HG03432 (cell line): ENCODE measurements at regions not wholly inside any gene's neighbourhood (a gene's known extent, or its start where the extent isn't known, plus 50 kb on each side); places are given as distances from the start of the nearest gene placed in this dataset.
"Not testable (repeated sequence)": the region's sequence is repeated elsewhere in the genome, so short reads cannot be mapped to it uniquely, and the experiment has no call there.

Experiments used
- ATAC-seq: cut with Tn5 transposase; IDR thresholded peaks from one replicate; pipeline ENCODE4 v1.9.1; 2021; ENCODE audit warnings: mild to moderate bottlenecking, moderate library complexity; ENCODE audit not compliant: unreplicated experiment

DNA sequence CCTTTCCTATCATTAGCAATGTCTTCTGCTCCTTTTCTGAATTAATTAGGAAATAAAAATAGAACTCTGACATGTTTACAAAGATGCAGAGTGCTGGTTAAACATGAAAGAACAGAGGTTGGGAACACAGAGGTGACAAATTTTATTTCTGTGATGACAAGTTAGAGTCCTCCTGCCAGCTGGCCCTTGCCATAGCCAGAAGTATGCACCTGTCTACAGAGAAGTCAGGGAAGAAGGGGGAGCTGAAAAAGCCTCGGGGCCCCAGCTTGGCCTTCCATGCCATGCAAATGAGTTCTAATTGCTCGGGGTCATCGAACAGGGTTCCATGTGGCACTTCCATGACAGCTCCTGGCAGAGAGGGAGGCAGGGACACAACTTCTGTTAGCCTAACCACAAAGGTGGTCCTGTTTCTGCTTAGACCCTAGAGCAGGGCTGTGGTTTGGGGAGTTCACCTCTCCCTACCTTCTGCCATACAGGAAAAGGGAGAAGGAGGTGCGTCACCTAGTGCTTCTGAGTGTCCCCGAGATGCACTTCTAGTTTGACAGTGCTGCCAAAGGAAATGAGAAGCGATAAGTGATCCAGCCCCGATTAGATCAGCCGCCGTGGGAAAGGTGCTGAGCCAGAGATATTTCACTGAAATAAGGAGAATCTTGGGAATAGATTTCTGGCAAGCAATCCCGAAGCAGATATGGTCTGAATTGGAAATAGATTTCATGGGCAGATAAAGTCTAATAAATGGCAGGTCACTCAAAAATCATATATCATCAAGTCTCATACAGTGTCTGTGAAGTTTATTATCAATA lies 155.8 kb upstream of the FOXN3 start:
- no peak for ATAC-seq

DNA sequence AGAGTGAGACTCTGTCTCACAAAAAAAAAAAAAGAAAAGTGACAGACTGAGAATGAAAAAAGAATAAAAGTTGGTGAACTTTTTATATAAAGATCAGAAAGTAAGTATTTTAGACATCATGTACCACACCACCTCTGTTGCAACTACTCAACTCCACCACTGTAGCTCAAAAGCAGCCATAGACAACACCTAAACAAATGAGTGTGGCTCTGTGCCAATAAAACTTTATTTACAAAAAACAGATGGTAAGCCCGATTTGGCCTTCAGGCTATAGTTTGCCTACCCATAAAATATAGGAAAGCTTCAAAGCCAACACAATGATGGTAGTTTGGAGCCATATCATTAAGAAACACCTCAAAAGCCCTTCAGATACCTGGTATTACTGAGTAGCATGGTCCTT lies 154.5 kb upstream of the FOXN3 start:
- no peak for ATAC-seq

DNA sequence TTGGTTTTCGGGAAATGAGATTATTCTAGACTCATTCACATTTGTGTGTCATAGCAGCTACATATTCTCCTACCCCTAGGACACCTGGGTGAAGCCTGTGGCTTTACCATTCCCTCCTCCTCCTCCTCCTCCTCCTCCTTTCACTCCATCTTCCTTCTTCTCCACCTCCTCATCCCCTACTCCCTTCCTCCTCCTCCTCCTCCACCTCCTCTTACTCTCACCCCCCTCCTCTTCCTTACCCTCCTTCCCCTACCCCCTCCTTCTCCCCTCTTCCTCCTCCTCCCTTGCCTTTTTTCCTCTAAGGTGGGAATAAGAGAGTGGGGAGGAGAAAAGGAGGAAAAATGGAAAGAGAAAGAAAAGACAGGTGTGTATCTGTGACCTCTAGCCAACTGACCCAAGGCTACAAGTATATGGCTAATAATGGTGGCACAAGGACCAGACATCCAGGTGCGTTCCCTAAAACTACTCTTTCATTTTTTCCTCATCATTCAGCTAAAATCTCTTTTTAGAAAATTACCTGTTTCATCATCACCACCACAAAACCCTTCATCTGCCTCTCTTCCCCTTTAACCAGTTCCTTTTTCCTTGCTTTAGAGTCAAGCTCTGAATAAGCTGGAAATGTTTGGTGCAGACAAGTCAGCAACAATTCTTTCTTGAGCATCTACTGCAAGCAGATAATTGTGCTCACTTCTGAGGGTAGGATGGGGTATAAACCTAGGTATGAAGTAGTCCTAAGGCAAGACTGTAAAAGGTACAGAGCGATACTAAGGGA lies 149.8 kb upstream of the FOXN3 start:
- ATAC-seq: no peak

DNA sequence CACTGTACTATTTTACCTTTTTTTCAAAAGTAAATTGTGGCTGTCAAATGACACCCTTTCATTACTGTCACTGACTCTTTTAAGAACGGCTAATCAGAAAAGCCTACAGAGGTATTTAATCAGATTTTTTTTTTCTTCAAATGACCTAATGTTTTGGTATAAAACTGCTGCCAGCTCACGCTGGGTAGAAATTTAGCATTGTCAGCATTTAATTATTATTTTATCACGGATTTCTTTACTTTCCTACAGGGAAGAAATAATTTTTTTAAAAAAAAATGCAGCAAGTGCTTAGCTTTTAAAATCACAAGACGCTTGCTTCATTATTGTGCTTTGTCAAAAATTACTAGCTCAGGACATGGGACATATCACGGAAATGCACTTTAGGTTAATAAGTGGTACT lies 149.1 kb upstream of the FOXN3 start:
- no peak for ATAC-seq

DNA sequence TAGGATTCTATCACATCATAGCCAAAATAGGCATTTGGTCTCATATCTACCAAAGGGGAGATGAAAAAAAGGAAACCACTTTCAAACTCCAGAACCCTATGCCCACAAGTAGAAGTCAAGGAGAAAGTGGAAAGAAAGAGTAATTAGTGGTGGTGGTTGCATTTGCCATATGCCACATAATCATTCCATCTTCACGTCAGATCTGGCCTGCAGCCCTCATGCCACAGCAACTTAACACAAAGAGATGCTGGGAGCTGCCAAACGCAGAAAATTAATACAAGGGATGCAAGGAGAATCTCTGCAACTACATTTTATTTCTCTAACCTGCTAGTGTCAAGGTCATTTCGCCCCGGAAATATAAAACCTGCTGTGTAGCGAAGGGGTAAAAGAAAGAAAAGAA lies 148.6 kb upstream of the FOXN3 start:
- ATAC-seq: no peak

DNA sequence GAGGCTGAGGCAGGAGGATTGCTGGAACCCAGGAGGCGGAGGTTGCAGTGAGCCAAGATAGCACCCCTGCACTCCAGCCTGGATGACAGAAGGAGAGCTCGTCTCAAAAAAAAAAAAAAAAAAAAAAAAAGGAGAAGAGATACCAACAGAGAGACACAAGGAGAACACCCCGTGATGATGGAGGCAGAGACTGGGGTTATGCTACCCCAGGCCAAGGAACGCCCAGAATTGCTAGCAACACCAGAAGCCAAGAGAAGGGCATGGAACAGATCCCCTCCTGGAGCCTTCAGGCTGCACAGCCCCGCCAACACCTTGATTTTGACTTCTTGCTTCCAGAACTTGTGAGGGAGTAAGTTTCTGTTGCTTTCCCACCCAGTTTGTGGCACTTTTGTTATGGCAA lies 148.0 kb upstream of the FOXN3 start:
- no peak for ATAC-seq

DNA sequence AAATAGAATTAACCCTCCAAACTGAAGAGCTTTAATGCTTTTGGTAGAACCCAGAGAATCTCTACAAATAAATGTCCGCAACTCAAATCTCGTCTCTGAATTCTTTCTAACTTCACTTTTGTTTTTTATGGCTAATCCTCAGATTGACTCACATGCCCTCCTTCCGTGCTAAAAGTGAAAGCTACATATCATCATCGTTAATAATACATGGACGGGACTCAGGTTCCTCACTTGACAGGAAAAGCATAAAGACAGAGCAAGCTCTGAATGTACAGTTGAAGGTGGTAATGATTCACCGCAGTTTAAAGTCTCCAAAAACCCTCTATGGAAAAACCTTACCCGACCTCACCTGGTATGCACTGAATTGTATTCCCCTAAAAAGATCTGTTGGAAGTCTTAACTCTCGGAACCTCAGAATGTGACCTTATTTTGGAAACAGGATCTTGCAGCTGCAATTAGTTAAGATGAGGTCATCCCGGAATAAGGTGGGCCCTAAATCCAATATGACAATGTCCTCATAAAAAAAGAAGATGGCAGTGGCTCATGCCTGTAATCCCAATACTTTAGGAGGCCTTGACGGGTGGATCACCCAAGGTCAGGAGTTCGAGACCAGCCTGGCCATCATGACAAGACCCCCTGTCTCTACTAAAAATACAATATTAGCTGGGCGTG lies 147.4 kb upstream of the FOXN3 start:
- no peak for ATAC-seq

DNA sequence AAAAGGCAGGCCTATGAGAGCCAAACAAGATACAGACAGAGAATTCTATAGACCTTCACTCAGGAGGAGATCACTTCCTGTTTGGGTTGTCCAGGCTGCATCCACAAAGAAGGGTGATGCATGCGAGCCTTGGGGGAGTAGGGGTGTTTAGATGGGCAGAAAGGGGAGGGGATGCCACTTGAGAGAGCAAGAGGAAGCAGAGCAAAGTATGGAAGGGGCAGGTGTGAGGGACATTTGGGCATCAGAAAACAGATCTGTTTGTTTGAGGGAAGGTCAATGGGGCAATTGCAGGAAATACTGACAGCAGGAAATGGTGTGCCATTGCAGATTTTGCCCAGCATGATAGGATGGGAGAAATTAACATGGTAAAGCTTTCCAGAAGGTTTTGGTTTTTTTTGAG lies 146.4 kb upstream of the FOXN3 start:
- ATAC-seq: no peak

DNA sequence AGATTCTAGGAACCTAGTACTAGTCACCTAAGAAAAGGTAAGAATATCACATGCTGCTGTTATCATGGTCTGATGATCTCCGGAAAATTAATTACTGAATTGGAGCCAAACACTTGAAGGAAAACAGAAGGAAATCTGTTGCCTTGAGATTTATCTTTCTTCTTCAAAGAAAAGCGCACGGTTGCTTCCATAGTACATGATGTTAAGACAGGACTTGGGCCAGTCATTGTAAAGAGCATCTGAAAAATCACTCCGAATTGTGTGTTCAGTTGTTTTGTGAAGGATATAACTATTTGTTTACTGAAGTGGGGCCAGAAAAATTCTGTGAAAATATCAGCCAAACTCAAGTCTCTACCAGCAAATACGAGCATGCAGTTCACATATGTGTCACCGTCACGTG lies 134.9 kb upstream of the FOXN3 start:
- ATAC-seq: no peak

DNA sequence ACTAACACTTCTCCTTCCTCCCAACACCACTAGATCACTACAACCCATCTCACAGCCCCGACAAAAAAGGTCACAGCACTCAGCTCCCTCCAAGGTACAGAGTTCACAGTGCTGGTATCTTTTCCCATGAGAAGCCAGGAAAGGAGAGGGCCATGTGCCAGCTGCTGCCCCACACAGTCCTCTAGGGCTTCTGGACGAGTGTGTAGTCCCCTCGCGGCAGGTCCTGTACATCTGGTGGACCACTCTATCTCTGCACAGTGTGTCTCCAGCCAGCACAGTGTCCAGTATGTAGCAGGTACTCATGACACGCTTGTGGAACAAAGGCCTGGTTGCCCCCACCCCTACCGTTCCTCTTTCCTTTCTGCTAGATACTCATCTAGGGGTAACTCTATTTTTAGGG lies 134.4 kb upstream of the FOXN3 start:
- ATAC-seq: no peak

DNA sequence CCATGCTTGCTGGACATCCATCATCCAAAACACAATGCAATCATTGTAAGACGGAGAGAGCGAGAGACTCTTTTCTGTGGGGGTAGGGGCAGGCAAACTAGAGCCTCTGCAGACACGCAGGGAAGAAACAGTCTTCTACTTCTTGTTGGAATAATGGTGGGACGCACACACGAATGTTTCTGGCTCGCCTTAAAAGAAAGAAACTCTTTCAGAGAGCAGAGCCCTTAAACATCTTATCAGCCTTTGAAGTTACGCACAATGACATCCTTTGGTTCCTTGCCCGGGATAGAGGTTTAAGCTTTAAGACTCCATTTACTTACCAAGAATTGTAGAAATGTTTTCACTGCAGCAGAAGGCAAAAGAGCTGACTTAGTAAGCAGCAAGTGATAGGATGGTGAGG lies 133.8 kb upstream of the FOXN3 start:
- no peak for ATAC-seq

DNA sequence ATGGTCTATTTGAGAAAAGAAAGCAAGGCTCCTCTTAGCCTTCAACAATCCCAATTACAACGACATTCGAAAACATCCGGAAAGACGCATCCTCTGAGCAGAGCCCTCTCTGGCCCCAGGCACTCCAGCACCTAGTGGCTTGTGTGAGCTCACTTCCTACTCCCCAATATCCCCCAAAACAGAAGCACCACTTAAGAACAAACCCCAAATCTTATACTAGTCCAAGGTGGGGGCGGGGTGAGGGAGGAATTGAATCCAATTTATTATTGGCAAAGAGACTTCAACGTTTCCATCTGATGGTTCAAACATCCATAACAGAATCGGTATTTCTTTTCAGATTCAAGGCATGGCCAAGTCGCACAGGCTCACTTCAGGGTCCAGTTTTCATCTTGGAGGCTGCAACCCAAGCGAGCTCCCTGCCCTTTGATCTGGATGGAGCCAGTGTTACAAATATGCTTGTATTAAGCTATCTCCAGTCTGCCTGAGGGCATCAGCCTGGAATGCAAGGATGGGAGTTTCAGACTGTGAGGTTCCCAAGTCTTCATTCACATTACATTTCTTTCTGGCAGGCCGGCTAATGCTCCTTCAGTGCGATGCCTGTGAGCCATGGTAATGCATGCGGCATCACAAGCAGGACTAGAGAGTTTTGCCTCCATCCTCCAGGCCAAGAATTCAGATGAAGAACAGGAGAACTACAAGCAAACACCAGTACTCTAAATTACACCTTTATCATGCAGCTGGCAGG lies 132.5 kb upstream of the FOXN3 start:
- ATAC-seq: no peak

DNA sequence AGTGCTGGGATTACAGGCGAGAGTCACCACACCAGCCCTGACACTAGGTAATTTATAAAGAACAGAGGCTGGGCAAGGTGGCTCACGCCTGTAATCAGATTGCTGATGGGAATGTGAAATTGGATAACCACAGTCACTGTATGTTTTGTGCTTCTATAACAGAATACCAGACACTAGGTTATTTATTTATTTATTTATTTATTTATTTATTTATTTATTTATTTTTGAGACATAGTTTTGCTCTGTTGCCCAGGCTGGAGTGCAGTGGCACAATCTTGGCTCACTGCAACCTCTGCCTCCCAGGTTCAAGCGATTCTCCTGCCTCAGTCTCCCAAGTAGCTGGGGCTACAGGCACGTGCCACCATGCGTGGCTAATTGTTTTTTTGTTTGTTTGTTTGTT lies 130.0 kb upstream of the FOXN3 start:
- not testable (repeated sequence) for ATAC-seq

DNA sequence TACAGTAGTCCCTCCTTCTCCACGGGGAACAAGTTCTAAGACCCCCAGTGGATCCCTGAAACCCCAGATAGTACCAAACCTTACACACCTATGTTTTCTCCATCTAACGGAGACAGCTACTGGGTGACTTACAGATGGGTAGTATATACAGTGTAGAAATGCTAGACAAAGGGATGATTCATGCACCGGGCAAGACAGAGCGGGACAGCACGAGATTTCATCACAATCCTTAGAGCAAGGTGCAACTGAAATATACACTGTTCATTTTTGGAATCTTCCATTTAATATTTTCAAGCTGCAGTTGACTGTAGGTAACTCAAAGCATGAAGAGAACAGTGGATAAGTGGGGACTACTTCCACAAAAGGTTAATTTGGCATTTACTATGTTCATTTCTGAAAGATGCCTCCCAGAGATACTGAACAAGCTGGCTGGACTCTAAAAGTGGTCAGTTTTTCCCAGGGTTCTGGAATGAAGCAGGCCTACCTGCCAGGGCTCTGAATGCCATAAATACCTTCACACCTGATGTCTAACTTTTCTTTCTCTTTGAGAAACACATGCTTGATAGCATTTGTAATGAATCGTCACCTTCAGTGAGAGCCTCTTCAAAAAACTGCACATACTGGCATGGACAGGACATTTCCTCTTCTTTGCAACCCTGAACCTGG lies 127.7 kb upstream of the FOXN3 start:
- ATAC-seq: no peak

DNA sequence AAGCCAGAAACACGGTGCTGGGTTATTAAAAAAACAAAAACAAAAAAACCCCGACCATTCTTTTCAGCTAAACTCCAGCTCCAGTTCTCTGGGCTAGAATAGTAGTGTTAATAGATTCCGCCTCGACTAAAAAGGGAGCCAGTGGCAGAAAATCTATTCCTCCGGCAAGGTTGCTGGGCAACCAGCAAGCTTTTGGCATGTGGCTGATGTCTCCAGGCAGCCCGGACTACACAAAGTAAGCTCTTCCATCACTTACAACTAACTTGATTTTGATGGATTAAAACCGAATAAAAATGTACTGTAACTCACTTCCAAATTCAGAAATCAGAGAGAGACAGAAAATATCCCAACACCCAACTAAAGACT lies 126.4 kb upstream of the FOXN3 start:
- no peak for ATAC-seq

DNA sequence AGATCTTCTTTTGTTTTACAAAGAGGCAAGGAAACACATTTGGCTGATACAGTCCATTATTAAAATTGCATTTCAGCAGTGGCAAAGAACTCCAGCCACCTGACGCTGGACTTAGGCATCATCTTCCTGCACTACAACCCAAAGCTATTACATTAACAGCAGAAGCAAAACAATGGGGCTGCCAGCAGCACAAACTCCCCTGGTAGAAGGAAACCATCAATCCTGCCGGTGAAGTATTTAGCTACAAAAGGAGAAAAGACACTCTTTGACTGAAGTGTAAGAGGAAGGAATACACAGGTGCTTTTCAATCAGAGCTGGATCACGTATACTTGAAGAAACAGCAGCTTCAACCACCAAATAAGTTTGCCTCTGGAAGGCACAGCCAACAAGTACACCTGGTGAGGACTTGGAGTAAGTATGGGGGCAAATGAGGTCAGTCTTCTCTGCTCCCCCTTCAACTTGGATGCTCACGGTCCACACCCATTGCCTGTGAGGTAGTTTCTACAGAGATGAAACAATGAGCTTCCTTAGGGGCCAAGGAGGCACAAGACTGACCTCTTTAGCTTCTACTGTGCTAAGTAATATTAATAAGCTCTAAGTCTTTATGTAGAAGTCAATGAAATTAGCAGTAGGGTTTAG lies 125.9 kb upstream of the FOXN3 start:
- ATAC-seq: no peak

DNA sequence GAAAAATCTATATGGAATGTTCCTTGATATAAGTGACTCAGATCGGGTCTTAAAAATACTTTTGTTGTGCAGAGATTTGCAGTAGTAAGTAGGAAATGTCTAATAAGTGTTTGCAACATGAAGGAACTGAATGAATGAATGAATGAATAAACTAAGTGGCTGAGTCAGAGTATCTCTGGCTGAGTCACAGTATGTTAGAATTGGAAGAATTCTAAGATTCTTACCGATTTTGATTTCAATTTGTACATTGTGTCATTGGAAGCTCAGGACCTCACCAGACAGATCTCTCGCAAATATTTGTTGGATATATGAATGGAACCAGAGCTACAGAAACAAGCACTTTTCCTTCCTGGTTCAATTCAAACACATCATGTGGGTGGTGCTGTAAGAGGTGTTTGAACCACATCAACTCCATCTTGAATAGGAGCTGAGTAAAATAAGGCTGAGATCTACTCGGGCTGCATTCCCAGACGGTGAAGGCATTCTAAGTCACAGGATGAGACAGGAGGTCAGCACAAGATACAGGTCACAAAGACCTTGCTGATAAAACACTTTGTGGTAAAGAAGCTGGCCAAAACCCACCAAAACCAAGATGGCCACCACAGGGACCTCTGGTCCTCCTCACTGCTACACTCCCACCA lies 123.9 kb upstream of the FOXN3 start:
- no peak for ATAC-seq

DNA sequence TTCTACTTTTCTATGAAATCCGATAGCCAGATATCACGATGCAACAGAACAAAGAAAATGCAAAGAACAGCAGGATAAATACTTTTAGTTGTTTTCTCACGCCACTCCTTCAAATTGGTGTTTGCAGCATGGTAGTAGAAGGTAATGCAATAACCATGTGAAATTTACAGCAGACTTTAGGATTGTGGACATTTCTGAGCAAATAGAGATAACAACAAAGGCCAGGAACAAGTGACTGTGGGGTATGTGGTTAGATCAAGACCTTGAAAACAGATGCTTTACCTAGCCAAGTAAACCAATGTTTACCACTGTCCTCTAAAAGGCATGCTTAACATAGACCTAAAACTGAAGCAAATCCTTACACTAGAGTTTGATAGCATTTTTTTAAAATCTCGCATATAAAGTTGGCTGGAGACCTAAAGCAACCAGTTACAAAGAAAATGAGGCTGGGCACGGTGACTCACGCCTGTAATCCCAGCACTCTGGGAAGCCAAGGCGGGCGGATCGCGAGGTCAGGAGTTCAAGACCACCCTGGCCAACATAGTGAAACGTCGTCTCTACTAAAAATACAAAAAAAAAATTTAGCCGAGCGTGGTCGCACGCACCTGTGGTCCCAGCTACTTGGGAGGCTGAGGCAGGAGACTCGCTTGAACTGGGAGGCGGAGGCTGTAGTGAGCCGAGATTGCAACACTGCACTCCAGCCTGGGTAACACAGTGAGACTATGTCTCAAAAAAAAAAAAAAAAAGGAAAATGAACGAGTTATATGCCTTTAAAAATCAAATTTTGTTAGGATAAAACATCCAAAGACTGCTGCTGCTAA lies 123.2 kb upstream of the FOXN3 start:
- no peak for ATAC-seq

DNA sequence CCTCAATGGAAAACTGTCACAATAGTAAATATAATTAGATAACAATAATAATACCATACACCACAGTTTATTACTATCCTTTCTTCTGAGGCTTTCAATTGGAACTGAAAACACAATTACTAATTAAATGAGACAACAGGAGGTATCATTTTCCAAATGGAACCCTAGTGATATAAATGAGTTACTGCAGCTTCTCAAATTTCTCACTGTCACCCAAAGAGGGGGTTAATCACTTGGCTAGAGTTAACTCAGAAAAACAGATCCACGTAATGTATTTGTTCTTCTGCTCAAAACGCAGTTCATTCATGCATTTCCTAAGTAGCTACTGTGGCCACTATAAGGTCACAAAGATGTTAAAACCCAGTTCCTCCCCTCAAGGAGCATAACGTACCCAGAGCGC lies 120.9 kb upstream of the FOXN3 start:
- no peak for ATAC-seq
